ENCODE measurements at regions not wholly inside any gene's neighbourhood (a gene's known extent, or its start where the extent isn't known, plus 50 kb on each side); places are given as distances from the start of the nearest gene placed in this dataset.
A peak's percentile ranks its signal among the peaks of the same experiment; 100 is the strongest.

GRCh38 chr4:141290771-141291170, 70.1 kb downstream of the ZNF330 start:
- Histone ChIP-seq H3K27me3 (ENCODE audit: insufficient read depth, insufficient read length) (no peaks in the 10 kb centered on the region), H3K9ac (ENCODE audit: insufficient read length, low read depth) (no peak overlapping the region), H3K4me1 (ENCODE audit: insufficient read depth, insufficient read length) (no peaks in the 10 kb centered on the region), H3K36me3 (ENCODE audit: insufficient read depth, insufficient read length, low read length) (no peaks in the 10 kb centered on the region), H3K4me3 (ENCODE audit: insufficient read length, low read depth) (no peak overlapping the region), H3K9me3 (ENCODE audit: insufficient read depth, low read length) (no peaks in the 10 kb centered on the region)
- no peak for DNase-seq (ENCODE audit: low read depth, low spot score)
- TF ChIP-seq YY1 (IDR thresholded peaks at IDR 0.05; ENCODE audit: insufficient read depth, insufficient read length), result no peak
- no peak for TF ChIP-seq ZNF274 (IDR thresholded peaks at IDR 0.05; ENCODE audit: low read depth, low read length)
- no peak for TF ChIP-seq SUZ12 (IDR thresholded peaks at IDR 0.05; ENCODE audit: extremely low read depth, insufficient read depth, insufficient read length)

- TF ChIP-seq ZNF274 (IDR thresholded peaks at IDR 0.05; ENCODE audit: low read depth, low read length) (no peak), YY1 (IDR thresholded peaks at IDR 0.05; ENCODE audit: insufficient read depth, insufficient read length) (no peak), SUZ12 (IDR thresholded peaks at IDR 0.05; ENCODE audit: extremely low read depth, insufficient read depth, insufficient read length) (no peak)
- Histone ChIP-seq H3K9me3 (ENCODE audit: insufficient read depth, low read length) (no peaks in the 10 kb centered on the region), H3K36me3 (ENCODE audit: insufficient read depth, insufficient read length, low read length) (no peaks in the 10 kb centered on the region), H3K4me1 (ENCODE audit: insufficient read depth, insufficient read length) (no peaks in the 10 kb centered on the region), H3K4me3 (ENCODE audit: insufficient read length, low read depth) (no peak overlapping the region), H3K9ac (ENCODE audit: insufficient read length, low read depth) (no peak overlapping the region), H3K27me3 (ENCODE audit: insufficient read depth, insufficient read length) (no peaks in the 10 kb centered on the region)
- no peak for DNase-seq (ENCODE audit: low read depth, low spot score)
Measured at GRCh38 chr4:141294306-141294705, 73.6 kb downstream of the ZNF330 start.

- no peaks in the 10 kb centered on the region for H3K36me3 ChIP-seq (ENCODE audit: insufficient read depth, insufficient read length, low read length)
- no peaks in the 10 kb centered on the region for H3K4me1 ChIP-seq (ENCODE audit: insufficient read depth, insufficient read length)
- no peak for TF ChIP-seq SUZ12 (IDR thresholded peaks at IDR 0.05; ENCODE audit: extremely low read depth, insufficient read depth, insufficient read length)
- no peak for TF ChIP-seq YY1 (IDR thresholded peaks at IDR 0.05; ENCODE audit: insufficient read depth, insufficient read length)
- TF ChIP-seq ZNF274 (IDR thresholded peaks at IDR 0.05; ENCODE audit: low read depth, low read length), result no peak
- H3K9me3 ChIP-seq (ENCODE audit: insufficient read depth, low read length), result no peaks in the 10 kb centered on the region
- no peak overlapping the region for H3K9ac ChIP-seq (ENCODE audit: insufficient read length, low read depth)
- no peaks in the 10 kb centered on the region for H3K27me3 ChIP-seq (ENCODE audit: insufficient read depth, insufficient read length)
- no peak for DNase-seq (ENCODE audit: low read depth, low spot score)
- no peak overlapping the region for H3K4me3 ChIP-seq (ENCODE audit: insufficient read length, low read depth)
Measured at GRCh38 chr4:141301216-141301615, 80.5 kb downstream of the ZNF330 start.

- Histone ChIP-seq H3K27me3 (ENCODE audit: insufficient read depth, insufficient read length) (no peaks in the 10 kb centered on the region), H3K36me3 (ENCODE audit: insufficient read depth, insufficient read length, low read length) (no peaks in the 10 kb centered on the region), H3K9me3 (ENCODE audit: insufficient read depth, low read length) (no peaks in the 10 kb centered on the region), H3K4me3 (ENCODE audit: insufficient read length, low read depth) (no peak overlapping the region), H3K4me1 (ENCODE audit: insufficient read depth, insufficient read length) (no peaks in the 10 kb centered on the region), H3K9ac (ENCODE audit: insufficient read length, low read depth) (no peak overlapping the region)
- TF ChIP-seq ZNF274 (IDR thresholded peaks at IDR 0.05; ENCODE audit: low read depth, low read length) (no peak), SUZ12 (IDR thresholded peaks at IDR 0.05; ENCODE audit: extremely low read depth, insufficient read depth, insufficient read length) (no peak), YY1 (IDR thresholded peaks at IDR 0.05; ENCODE audit: insufficient read depth, insufficient read length) (no peak)
- DNase-seq (ENCODE audit: low read depth, low spot score), result no peak
Measured at GRCh38 chr4:141302924-141303323, 82.2 kb downstream of the ZNF330 start.

GRCh38 chr4:141304346-141304745, 83.7 kb downstream of the ZNF330 start:
- Histone ChIP-seq H3K36me3 (ENCODE audit: insufficient read depth, insufficient read length, low read length) (no peaks in the 10 kb centered on the region), H3K9me3 (ENCODE audit: insufficient read depth, low read length) (no peaks in the 10 kb centered on the region), H3K27me3 (ENCODE audit: insufficient read depth, insufficient read length) (no peaks in the 10 kb centered on the region), H3K9ac (ENCODE audit: insufficient read length, low read depth) (no peak overlapping the region), H3K4me3 (ENCODE audit: insufficient read length, low read depth) (no peak overlapping the region), H3K4me1 (ENCODE audit: insufficient read depth, insufficient read length) (no peaks in the 10 kb centered on the region)
- DNase-seq (ENCODE audit: low read depth, low spot score), result no peak
- no peak for TF ChIP-seq SUZ12 (IDR thresholded peaks at IDR 0.05; ENCODE audit: extremely low read depth, insufficient read depth, insufficient read length)
- TF ChIP-seq ZNF274 (IDR thresholded peaks at IDR 0.05; ENCODE audit: low read depth, low read length), result no peak
- no peak for TF ChIP-seq YY1 (IDR thresholded peaks at IDR 0.05; ENCODE audit: insufficient read depth, insufficient read length)

GRCh38 chr4:141306331-141306730, 85.6 kb downstream of the ZNF330 start:
- Histone ChIP-seq H3K9ac (ENCODE audit: insufficient read length, low read depth) (no peak overlapping the region), H3K4me3 (ENCODE audit: insufficient read length, low read depth) (no peak overlapping the region), H3K4me1 (ENCODE audit: insufficient read depth, insufficient read length) (no peaks in the 10 kb centered on the region), H3K9me3 (ENCODE audit: insufficient read depth, low read length) (no peaks in the 10 kb centered on the region), H3K27me3 (ENCODE audit: insufficient read depth, insufficient read length) (no peaks in the 10 kb centered on the region), H3K36me3 (ENCODE audit: insufficient read depth, insufficient read length, low read length) (no peaks in the 10 kb centered on the region)
- DNase-seq (ENCODE audit: low read depth, low spot score), result no peak
- TF ChIP-seq SUZ12 (IDR thresholded peaks at IDR 0.05; ENCODE audit: extremely low read depth, insufficient read depth, insufficient read length) (no peak), YY1 (IDR thresholded peaks at IDR 0.05; ENCODE audit: insufficient read depth, insufficient read length) (no peak), ZNF274 (IDR thresholded peaks at IDR 0.05; ENCODE audit: low read depth, low read length) (no peak)

GRCh38 chr4:141307241-141307689, 86.6 kb downstream of the ZNF330 start:
- H3K4me1 ChIP-seq (ENCODE audit: insufficient read depth, insufficient read length), result no peaks in the 10 kb centered on the region
- H3K27me3 ChIP-seq (ENCODE audit: insufficient read depth, insufficient read length), result no peaks in the 10 kb centered on the region
- H3K4me3 ChIP-seq (ENCODE audit: insufficient read length, low read depth), result no peak overlapping the region
- H3K36me3 ChIP-seq (ENCODE audit: insufficient read depth, insufficient read length, low read length), result no peaks in the 10 kb centered on the region
- TF ChIP-seq ZNF274 (IDR thresholded peaks at IDR 0.05; ENCODE audit: low read depth, low read length), result no peak
- no peak for TF ChIP-seq SUZ12 (IDR thresholded peaks at IDR 0.05; ENCODE audit: extremely low read depth, insufficient read depth, insufficient read length)
- no peak for TF ChIP-seq YY1 (IDR thresholded peaks at IDR 0.05; ENCODE audit: insufficient read depth, insufficient read length)
- H3K9me3 ChIP-seq (ENCODE audit: insufficient read depth, low read length), result no peaks in the 10 kb centered on the region
- DNase-seq (ENCODE audit: low read depth, low spot score), result peak; percentile 47
- no peak overlapping the region for H3K9ac ChIP-seq (ENCODE audit: insufficient read length, low read depth)

All from NT2/D1 (cell line).